Keratinocyte (primary cell): ENCODE measurements at regions not wholly inside any gene's neighbourhood (a gene's known extent, or its start where the extent isn't known, plus 50 kb on each side); places are given as distances from the start of the nearest gene placed in this dataset.
"Not testable (repeated sequence)": the region's sequence is repeated elsewhere in the genome, so short reads cannot be mapped to it uniquely, and the experiment has no call there.

ENCODE experiments used
- DNase-seq: peaks from one replicate; pipeline ENCODE4 v3.0.0-alpha.2; 2011; ENCODE audit warnings: low read depth, missing footprints, low spot score
- FAIRE-seq: peaks from 2 replicates; lab custom pipeline; 2011; peaks lifted over from hg19 to GRCh38; lab: Jason Lieb, UNC
- H2AFZ ChIP-seq: 2 replicates; pipeline ENCODE4 v1.6.0; 2012; ENCODE audit warnings: low read length, control low read depth, inconsistent platforms; ENCODE audit not compliant: control insufficient read depth
- H3K27ac ChIP-seq: 2 replicates; pipeline ENCODE4 v1.5.1; 2011; ENCODE audit warnings: low read length; ENCODE audit not compliant: control insufficient read depth, insufficient read depth
- H3K27me3 ChIP-seq: 3 replicates; pipeline ENCODE4 v1.6.0; 2011; ENCODE audit warnings: low read length; ENCODE audit not compliant: control insufficient read depth, insufficient read depth; ENCODE audit errors: extremely low read depth
- H3K36me3 ChIP-seq, 2 experiments: 2 replicates in 1 of 2; 3 replicates in 1 of 2; pipeline ENCODE4 v1.5.1; 2011; ENCODE audit warnings: low read length in 2 of 2, mild to moderate bottlenecking in 1 of 2; ENCODE audit not compliant: control insufficient read depth in 2 of 2, insufficient read depth in 2 of 2; ENCODE audit errors: extremely low read depth in 1 of 2
- H3K4me1 ChIP-seq: 3 replicates; pipeline ENCODE4 v1.5.1; 2011; ENCODE audit warnings: low read length; ENCODE audit not compliant: control insufficient read depth, insufficient read depth; ENCODE audit errors: extremely low read depth
- H3K4me2 ChIP-seq: 3 replicates; pipeline ENCODE4 v1.6.0; 2011; ENCODE audit warnings: low read depth, low read length; ENCODE audit not compliant: control insufficient read depth, insufficient read depth; ENCODE audit errors: extremely low read depth
- H3K4me3 ChIP-seq, 3 experiments: fragments of 200-600 bp in 1 of 3; sonication (generic) in 1 of 3; 2 replicates in 2 of 3; 3 replicates in 1 of 3; pipeline ENCODE4 v1.5.1; 2011 to 2016; ENCODE audit warnings: low read length in 3 of 3, mild to moderate bottlenecking in 3 of 3, control low read depth in 2 of 3, inconsistent platforms in 1 of 3, low read depth in 1 of 3, mixed read lengths in 1 of 3, mixed run types in 1 of 3, moderate library complexity in 1 of 3; ENCODE audit not compliant: control insufficient read depth in 2 of 3, insufficient read depth in 2 of 3; ENCODE audit errors: extremely low read depth in 1 of 3
- H3K79me2 ChIP-seq: 2 replicates; pipeline ENCODE4 v1.6.0; 2012; ENCODE audit warnings: low read length; ENCODE audit not compliant: control insufficient read depth, insufficient read depth
- H3K9ac ChIP-seq: 3 replicates; pipeline ENCODE4 v1.6.0; 2011; ENCODE audit warnings: low read length; ENCODE audit not compliant: control insufficient read depth, insufficient read depth; ENCODE audit errors: extremely low read depth
- H3K9me1 ChIP-seq: 3 replicates; pipeline ENCODE4 v1.6.0; 2011; ENCODE audit warnings: low read length; ENCODE audit not compliant: control insufficient read depth, insufficient read depth; ENCODE audit errors: extremely low read depth
- H3K9me3 ChIP-seq: 2 replicates; pipeline ENCODE4 v1.5.1; 2012; ENCODE audit warnings: low read depth, low read length; ENCODE audit not compliant: control insufficient read depth
- H4K20me1 ChIP-seq: 3 replicates; pipeline ENCODE4 v1.6.0; 2011; ENCODE audit warnings: low read length; ENCODE audit not compliant: control insufficient read depth, insufficient read depth; ENCODE audit errors: extremely low read depth
- EZH2 ChIP-seq: IDR thresholded peaks from one replicate; pipeline ENCODE4 v1.6.1; 2012; ENCODE audit warnings: inconsistent platforms, mild to moderate bottlenecking, low read length, moderate library complexity
- dilution Hi-C: fragments of 300-500 bp; cut with MboI; formaldehyde crosslinking; loops from one replicate; pipeline ENCODE4 v1.7.0; 2020; ENCODE audit warnings: low sequenced_read_pairs; ENCODE audit not compliant: extremely low pct_ligation_motif_present
- TF ChIP-seq, protein P1 (sequence below), 3 experiments: IDR thresholded peaks in 1 of 3; conservative IDR thresholded peaks in 1 of 3; optimal IDR thresholded peaks in 1 of 3; 2 replicates in 2 of 3; 3 replicates in 1 of 3; pipeline versions ENCODE3 to v1.5.1; 2011; ENCODE audit warnings: low read length in 3 of 3, mild to moderate bottlenecking in 3 of 3, moderate library complexity in 2 of 3, control low read depth in 1 of 3, inconsistent platforms in 1 of 3; ENCODE audit not compliant: insufficient read depth in 2 of 3; ENCODE audit errors: extremely low read depth in 1 of 3

- Histone ChIP-seq H3K4me2 (no peak overlapping the region), H3K36me3 (no peaks in the 10 kb centered on the region), H3K79me2 (no peaks in the 10 kb centered on the region), H3K27me3 (no peaks in the 10 kb centered on the region), H2AFZ (no peak overlapping the region), H3K4me1 (no peaks in the 10 kb centered on the region), H3K9ac (no peak overlapping the region), H3K27ac (no peak overlapping the region), H3K9me3 (no peaks in the 10 kb centered on the region), H3K4me3 (no peak overlapping the region), H3K9me1 (no peaks in the 10 kb centered on the region), H4K20me1 (no peaks in the 10 kb centered on the region)
- TF ChIP-seq, protein P1, sequence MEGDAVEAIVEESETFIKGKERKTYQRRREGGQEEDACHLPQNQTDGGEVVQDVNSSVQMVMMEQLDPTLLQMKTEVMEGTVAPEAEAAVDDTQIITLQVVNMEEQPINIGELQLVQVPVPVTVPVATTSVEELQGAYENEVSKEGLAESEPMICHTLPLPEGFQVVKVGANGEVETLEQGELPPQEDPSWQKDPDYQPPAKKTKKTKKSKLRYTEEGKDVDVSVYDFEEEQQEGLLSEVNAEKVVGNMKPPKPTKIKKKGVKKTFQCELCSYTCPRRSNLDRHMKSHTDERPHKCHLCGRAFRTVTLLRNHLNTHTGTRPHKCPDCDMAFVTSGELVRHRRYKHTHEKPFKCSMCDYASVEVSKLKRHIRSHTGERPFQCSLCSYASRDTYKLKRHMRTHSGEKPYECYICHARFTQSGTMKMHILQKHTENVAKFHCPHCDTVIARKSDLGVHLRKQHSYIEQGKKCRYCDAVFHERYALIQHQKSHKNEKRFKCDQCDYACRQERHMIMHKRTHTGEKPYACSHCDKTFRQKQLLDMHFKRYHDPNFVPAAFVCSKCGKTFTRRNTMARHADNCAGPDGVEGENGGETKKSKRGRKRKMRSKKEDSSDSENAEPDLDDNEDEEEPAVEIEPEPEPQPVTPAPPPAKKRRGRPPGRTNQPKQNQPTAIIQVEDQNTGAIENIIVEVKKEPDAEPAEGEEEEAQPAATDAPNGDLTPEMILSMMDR (optimal IDR thresholded peaks at IDR 0.05 in 1 of 3, IDR thresholded peaks at IDR 0.05 in 1 of 3, conservative IDR thresholded peaks at IDR 0.05 in 1 of 3; ENCODE audit: extremely low read depth in 1 of 3, insufficient read depth in 2 of 3, low read length in 3 of 3) = no peak
- TF ChIP-seq EZH2 = no peak
- FAIRE-seq (no peak), DNase-seq (no peak)
- dilution Hi-C loops = no loop called here
Measured at GRCh38 chr6:14776307-14776706, 469.6 kb upstream of the JARID2 start.

- Histone ChIP-seq H3K9ac (no peak overlapping the region), H3K4me3 (no peak overlapping the region), H3K9me1 (no peaks in the 10 kb centered on the region), H2AFZ (no peak overlapping the region), H4K20me1 (no peaks in the 10 kb centered on the region), H3K4me1 (peaks cover 10% of the 10 kb centered on the region), H3K36me3 (no peaks in the 10 kb centered on the region), H3K27ac (no peak overlapping the region), H3K4me2 (no peak overlapping the region), H3K79me2 (no peaks in the 10 kb centered on the region), H3K9me3 (no peaks in the 10 kb centered on the region), H3K27me3 (no peaks in the 10 kb centered on the region)
- DNase-seq (no peak), FAIRE-seq (no peak)
- TF ChIP-seq, protein P1 (optimal IDR thresholded peaks at IDR 0.05 in 1 of 3, IDR thresholded peaks at IDR 0.05 in 1 of 3, conservative IDR thresholded peaks at IDR 0.05 in 1 of 3; ENCODE audit: extremely low read depth in 1 of 3, insufficient read depth in 2 of 3, low read length in 3 of 3) = no peak
- no peak for TF ChIP-seq EZH2
- dilution Hi-C loops = no loop called here
Measured at GRCh38 chr6:14781772-14782525, 463.9 kb upstream of the JARID2 start.

- H3K4me3 ChIP-seq, H3K36me3 ChIP-seq, H3K9ac ChIP-seq, H3K79me2 ChIP-seq, DNase-seq, H3K27ac ChIP-seq, H4K20me1 ChIP-seq, H2AFZ ChIP-seq, H3K9me3 ChIP-seq, H3K27me3 ChIP-seq, FAIRE-seq, dilution Hi-C loops, H3K4me2 ChIP-seq, H3K9me1 ChIP-seq: not testable (repeated sequence)
- H3K4me1 ChIP-seq = peaks cover 10% of the 10 kb centered on the region
Measured at GRCh38 chr6:14782921-14783464, 462.9 kb upstream of the JARID2 start.
